PC-3 (cell line): ENCODE measurements at regions not wholly inside any gene's neighbourhood (a gene's known extent, or its start where the extent isn't known, plus 50 kb on each side); places are given as distances from the start of the nearest gene placed in this dataset.

ENCODE experiments used
- ATAC-seq: fragments of 200-7000 bp; cut with Tn5 transposase; 2 replicates; pipeline ENCODE4 v1.9.1; 2020; ENCODE audit warnings: mild to moderate bottlenecking, moderate library complexity
- BruUV-seq: library from RNA; stranded (reverse); fragments of 400-500 nt; replicated peaks from 2 replicates; lab custom pipeline; 2021; lab: Mats Ljungman, UMichigan
- CTCF ChIA-PET: fragments of 300-600 bp; sonication (Branson Sonifier 250); formaldehyde crosslinking; loops from one replicate; lab custom pipeline; 2022; ENCODE audit warnings: antibody characterized with exemption; lab: Charles Lee
- POLR2A ChIA-PET: fragments of 300-600 bp; sonication (Branson Sonifier 250); formaldehyde crosslinking; loops from one replicate; lab custom pipeline; 2022; ENCODE audit warnings: antibody characterized with exemption; ENCODE audit not compliant: unreplicated experiment; lab: Charles Lee
- DNase-seq: peaks from one replicate; pipeline ENCODE4 v3.0.0-alpha.2; 2015
- H2AFZ ChIP-seq: fragments of 300-600 bp; sonication (generic); 2 replicates; pipeline ENCODE4 v1.6.0; 2016; ENCODE audit warnings: antibody characterized with exemption, low read length
- H3F3A ChIP-seq: fragments of 300-600 bp; sonication (generic); one replicate; pipeline ENCODE4 v1.6.0; 2017; ENCODE audit warnings: antibody characterized with exemption, low read length, control low read depth, mild to moderate bottlenecking; ENCODE audit not compliant: unreplicated experiment
- H3K27ac ChIP-seq: fragments of 300-600 bp; sonication (generic); 2 replicates; pipeline ENCODE4 v1.5.1; 2016; ENCODE audit warnings: mild to moderate bottlenecking, low read length
- H3K27me3 ChIP-seq: fragments of 300-600 bp; sonication (generic); 2 replicates; pipeline ENCODE4 v1.6.1; 2016; ENCODE audit warnings: low read length, mixed read lengths
- H3K36me3 ChIP-seq: fragments of 300-600 bp; sonication (generic); 2 replicates; pipeline ENCODE4 v1.6.1; 2016; ENCODE audit warnings: low read depth, mixed run types, low read length, mixed read lengths
- H3K4me1 ChIP-seq: fragments of 300-600 bp; sonication (generic); 2 replicates; pipeline ENCODE4 v1.5.1; 2016; ENCODE audit warnings: low read length; ENCODE audit not compliant: insufficient read depth
- H3K4me2 ChIP-seq: fragments of 300-600 bp; sonication (generic); 2 replicates; pipeline ENCODE4 v1.6.0; 2016; ENCODE audit warnings: low read length
- H3K4me3 ChIP-seq: fragments of 300-600 bp; sonication (generic); 2 replicates; pipeline ENCODE4 v1.5.1; 2016; ENCODE audit warnings: mild to moderate bottlenecking, low read length, mixed read lengths
- H3K79me2 ChIP-seq: fragments of 300-600 bp; sonication (generic); 2 replicates; pipeline ENCODE4 v1.6.1; 2017; ENCODE audit warnings: low read length, mixed read lengths
- H3K9ac ChIP-seq: fragments of 300-600 bp; sonication (generic); 2 replicates; pipeline ENCODE4 v1.6.0; 2016; ENCODE audit warnings: mild to moderate bottlenecking, low read length
- H3K9me2 ChIP-seq: fragments of 300-600 bp; sonication (generic); replicated peaks from 2 replicates; pipeline ENCODE4 v1.6.1; 2016; ENCODE audit warnings: mixed run types, low read length, mixed read lengths
- H3K9me3 ChIP-seq: fragments of 300-600 bp; sonication (generic); 2 replicates; pipeline ENCODE4 v1.6.1; 2016; ENCODE audit warnings: low read length, mixed read lengths
- H4K20me1 ChIP-seq: fragments of 300-600 bp; sonication (generic); 2 replicates; pipeline ENCODE4 v1.6.1; 2016; ENCODE audit warnings: low read length, mixed read lengths
- CTCF ChIP-seq: fragments of 300-600 bp; sonication (generic); conservative IDR thresholded peaks from 2 replicates; pipeline ENCODE4 v1.5.1; 2017; ENCODE audit warnings: antibody characterized with exemption, low read depth, mild to moderate bottlenecking, low read length
- EZH2 ChIP-seq: fragments of 300-600 bp; sonication (generic); IDR thresholded peaks from one replicate; pipeline ENCODE4 v1.6.1; 2017; ENCODE audit warnings: antibody characterized with exemption, mild to moderate bottlenecking, low read length; ENCODE audit not compliant: unreplicated experiment
- EZH2phosphoT487 ChIP-seq: fragments of 300-600 bp; sonication (generic); IDR thresholded peaks from 2 replicates; pipeline ENCODE4 v1.6.1; 2018; ENCODE audit warnings: mild to moderate bottlenecking, antibody characterized with exemption, low read length, borderline replicate concordance
- intact Hi-C: fragments of 100-400 bp; cut with micrococcal nuclease; formaldehyde crosslinking; loops from 2 replicates; pipeline ENCODE4 v1.9.0; 2023

GRCh38 chr4:107453987-107454386 lies 266.0 kb downstream of the PAPSS1 start:
- intact Hi-C loops = no loop called here
- CTCF ChIA-PET = no interaction called here
- Histone ChIP-seq H3K4me2 (no peak overlapping the region), H4K20me1 (no peaks in the 10 kb centered on the region), H3K9ac (no peak overlapping the region), H3K27ac (no peak overlapping the region), H3K4me1 (no peaks in the 10 kb centered on the region), H3F3A (no peaks in the 10 kb centered on the region), H2AFZ (no peak overlapping the region), H3K27me3 (peaks cover 14% of the 10 kb centered on the region), H3K79me2 (no peaks in the 10 kb centered on the region), H3K9me2 (no peaks in the 10 kb centered on the region), H3K4me3 (no peak overlapping the region), H3K36me3 (no peaks in the 10 kb centered on the region), H3K9me3 (no peaks in the 10 kb centered on the region)
- no TSS peak for BruUV-seq
- POLR2A ChIA-PET = no interaction called here
- DNase-seq (no peak), ATAC-seq (no peak)
- TF ChIP-seq CTCF (no peak), EZH2 (no peak), EZH2phosphoT487 (no peak)

GRCh38 chr4:107452717-107453630 lies 267.1 kb downstream of the PAPSS1 start:
- Histone ChIP-seq H3K9me2 (no peaks in the 10 kb centered on the region), H3K4me2 (no peak overlapping the region), H3K27me3 (peaks cover 16% of the 10 kb centered on the region), H3K79me2 (no peaks in the 10 kb centered on the region), H3K27ac (no peak overlapping the region), H3K36me3 (no peaks in the 10 kb centered on the region), H2AFZ (no peak overlapping the region), H3K9ac (no peak overlapping the region), H3K9me3 (no peaks in the 10 kb centered on the region), H3K4me1 (no peaks in the 10 kb centered on the region), H3K4me3 (no peak overlapping the region), H3F3A (no peaks in the 10 kb centered on the region), H4K20me1 (no peaks in the 10 kb centered on the region)
- TF ChIP-seq CTCF (no peak), EZH2phosphoT487 (no peak), EZH2 (no peak)
- no peak for DNase-seq
- no peak for ATAC-seq
- POLR2A ChIA-PET = no interaction called here
- intact Hi-C loops = no loop called here
- BruUV-seq = no TSS peak
- CTCF ChIA-PET = no interaction called here
